IPS-NIHi11 (cell line): ENCODE measurements at regions not wholly inside any gene's neighbourhood (a gene's known extent, or its start where the extent isn't known, plus 50 kb on each side); places are given as distances from the start of the nearest gene placed in this dataset.

Experiments used
- DNase-seq: peaks from one replicate; pipeline ENCODE4 v3.0.0; 2012; ENCODE audit warnings: mixed read lengths, low spot score

DNA sequence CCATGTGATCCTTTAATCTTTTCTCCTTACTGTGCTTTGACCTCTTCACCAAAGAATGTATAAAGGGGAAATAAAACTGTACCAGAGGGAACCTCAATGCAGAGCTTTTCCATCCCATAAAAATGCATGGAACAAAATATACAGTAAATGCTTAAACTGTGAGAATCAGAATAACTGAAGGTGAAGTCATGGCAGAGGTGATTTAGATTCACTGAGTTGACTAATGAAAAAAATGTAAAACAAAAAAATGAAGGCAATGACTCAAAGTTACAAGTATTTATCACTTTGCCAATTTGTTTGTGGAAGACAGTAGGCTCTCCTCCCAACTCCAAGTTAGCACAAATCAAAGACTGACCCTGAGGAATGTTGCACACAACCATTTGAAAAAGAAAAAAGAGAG is 1331.6 kb upstream of the SORCS1 start:
- DNase-seq = no peak

- no peak for DNase-seq
Measured at GRCh38 chr10:108490944-108491343, 1326.4 kb upstream of the SORCS1 start.

DNA sequence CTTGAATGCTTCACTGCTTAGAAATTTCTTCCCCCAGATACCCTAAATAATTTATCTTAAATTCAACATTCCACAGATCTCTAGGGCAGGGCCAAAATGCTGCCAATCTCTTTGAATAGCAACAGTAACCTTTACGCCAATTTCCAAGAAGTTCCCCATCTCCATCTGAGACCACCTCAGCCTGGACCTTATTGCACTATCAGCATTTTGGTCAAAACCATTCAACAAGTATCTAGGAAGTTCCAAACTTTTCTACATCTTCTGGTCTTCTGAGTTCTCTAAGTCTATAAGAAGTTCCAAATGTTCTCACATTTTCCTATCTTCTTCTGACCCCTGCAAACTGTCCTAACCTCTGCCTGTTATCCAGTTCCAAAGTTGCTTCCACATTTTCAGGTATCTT is 1306.9 kb upstream of the SORCS1 start:
- no peak for DNase-seq

DNA sequence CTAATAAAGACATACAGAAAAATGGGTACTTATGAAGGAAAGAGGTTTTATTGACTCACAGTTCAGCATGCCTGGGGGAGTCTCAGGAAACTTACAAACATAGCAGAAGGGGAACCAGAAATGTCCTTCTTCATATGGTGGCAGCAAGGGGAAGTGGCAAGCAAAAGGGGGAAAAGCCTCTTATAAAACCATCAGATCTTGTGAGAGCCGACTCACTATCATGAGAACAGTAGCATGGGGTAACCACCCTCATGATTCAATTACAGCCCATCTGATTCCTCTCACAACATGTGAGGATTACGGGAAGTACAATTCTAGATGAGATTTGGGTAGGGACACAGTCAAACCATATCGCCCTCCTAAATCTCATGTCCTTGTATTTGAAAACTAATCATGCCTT is 1305.4 kb upstream of the SORCS1 start:
- no peak for DNase-seq

DNA sequence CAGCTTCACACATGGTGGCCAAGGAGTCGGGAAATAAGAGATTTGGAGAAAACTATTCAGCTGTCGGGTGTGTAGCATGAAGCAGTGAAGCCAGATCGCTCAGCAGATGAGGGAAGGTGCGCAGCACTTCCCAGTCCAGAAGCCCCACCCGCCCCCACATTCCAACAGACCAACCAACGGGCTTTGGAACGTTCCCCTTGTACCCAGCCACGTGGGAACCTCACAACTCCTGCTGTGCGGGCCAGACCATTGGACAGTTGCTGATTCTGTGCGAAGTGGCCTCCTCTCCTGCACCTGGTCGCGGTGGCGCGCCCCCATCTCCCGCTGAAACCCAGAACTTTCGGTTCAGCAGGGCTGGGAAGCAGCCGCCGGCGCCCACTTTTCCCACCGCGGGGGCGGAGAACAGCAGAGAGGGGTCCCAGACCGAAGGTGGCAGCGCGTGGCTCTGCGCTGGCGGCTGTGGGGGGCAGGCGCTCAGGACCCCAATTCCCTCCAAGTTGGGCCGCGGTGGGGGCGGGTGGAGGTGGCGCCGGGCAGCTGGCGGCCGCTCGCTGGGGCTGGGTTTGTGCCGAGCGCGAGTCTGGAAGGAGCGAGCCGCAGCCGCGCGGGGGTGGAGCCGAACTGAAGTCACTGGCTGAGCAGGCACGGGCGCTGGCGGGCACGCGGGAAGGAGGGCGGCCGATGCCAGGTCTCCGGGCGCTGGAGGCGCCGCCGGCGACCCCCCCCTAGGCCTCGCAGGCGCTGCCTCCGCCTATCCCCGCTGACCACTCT is 1301.5 kb upstream of the SORCS1 start:
- DNase-seq = peak; percentile 64

GRCh38 chr10:108462005-108462404 is 1297.5 kb upstream of the SORCS1 start:
- no peak for DNase-seq

DNA sequence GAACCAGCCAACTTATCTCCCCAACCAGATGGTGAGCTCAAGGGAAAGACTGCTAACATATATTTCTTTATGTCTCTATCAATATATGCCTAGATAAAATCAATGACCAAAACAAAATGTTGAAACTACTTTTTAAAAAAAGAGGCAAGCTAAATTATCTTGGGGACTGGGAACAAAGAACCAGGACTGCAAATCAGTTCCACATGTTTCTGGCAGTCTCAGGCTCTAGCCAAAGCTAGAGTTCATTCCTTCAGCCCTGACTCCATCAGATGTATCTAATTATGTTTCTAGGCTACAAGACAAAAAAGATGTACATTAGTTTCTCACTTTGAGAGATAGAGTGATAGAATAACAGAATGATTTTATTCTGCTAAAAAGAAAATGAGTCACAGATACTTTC is 1290.3 kb upstream of the SORCS1 start:
- DNase-seq = no peak

GRCh38 chr10:108454224-108454623 is 1289.7 kb upstream of the SORCS1 start:
- DNase-seq = no peak

GRCh38 chr10:108453166-108453565 is 1288.7 kb upstream of the SORCS1 start:
- DNase-seq = no peak

GRCh38 chr10:108452533-108452932 is 1288.0 kb upstream of the SORCS1 start:
- DNase-seq = no peak

GRCh38 chr10:108450280-108450679 is 1285.8 kb upstream of the SORCS1 start:
- no peak for DNase-seq

GRCh38 chr10:108445746-108446145 is 1281.2 kb upstream of the SORCS1 start:
- no peak for DNase-seq

- DNase-seq = no peak
Measured at GRCh38 chr10:108443636-108444035, 1279.1 kb upstream of the SORCS1 start.

DNA sequence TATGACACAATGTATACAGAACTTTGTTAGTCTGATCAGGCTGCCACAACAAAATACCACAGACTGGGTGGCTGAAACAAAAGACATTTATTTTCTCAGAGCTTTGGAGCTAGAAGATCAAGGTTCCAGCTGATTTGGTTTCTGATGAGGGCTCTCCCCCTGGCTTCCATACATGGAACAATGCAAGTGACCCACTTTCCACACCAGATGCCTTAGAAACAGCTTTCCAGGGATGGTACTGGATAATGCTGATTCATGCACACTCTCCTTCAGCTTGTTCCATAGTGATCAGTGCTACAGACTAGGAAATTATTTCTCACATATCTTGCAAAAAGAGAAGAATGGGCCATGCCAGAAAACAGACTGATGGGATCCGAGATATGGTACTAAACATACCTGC is 1274.9 kb upstream of the SORCS1 start:
- DNase-seq = no peak

- DNase-seq = no peak
Measured at GRCh38 chr10:108436096-108436495, 1271.6 kb upstream of the SORCS1 start.

DNA sequence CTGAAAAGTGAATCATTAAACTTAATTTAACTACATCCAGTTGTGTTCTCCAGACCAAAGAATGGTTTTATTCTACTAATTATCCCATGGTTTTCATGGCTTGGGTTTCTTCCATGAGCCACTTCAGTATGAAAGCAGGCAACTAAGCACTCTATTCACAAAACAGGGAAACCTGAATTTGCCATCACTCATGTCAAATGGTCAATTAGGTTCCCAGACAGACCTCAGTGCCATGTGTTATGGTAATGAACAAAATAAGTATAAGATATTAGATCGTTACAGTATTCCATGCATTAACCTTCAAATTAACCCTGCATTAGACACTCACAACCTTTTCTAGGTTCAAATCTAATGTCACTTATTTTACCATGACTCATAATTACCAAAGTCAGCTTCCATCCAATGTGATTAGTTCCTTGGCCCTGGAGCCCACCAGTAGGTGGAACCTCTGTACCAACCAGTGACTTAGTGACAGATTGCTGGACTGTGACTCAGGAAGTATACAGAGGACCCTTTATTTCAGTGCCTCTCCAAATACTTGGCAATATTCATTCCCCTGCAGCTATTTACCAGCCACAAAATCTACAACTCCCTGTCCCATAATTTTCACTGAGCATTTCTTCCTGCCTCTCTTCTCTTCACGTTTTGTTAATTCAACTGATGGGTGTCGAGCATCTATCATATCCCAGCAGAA is 1270.2 kb upstream of the SORCS1 start:
- no peak for DNase-seq

GRCh38 chr10:108427146-108427545 is 1262.6 kb upstream of the SORCS1 start:
- no peak for DNase-seq

DNA sequence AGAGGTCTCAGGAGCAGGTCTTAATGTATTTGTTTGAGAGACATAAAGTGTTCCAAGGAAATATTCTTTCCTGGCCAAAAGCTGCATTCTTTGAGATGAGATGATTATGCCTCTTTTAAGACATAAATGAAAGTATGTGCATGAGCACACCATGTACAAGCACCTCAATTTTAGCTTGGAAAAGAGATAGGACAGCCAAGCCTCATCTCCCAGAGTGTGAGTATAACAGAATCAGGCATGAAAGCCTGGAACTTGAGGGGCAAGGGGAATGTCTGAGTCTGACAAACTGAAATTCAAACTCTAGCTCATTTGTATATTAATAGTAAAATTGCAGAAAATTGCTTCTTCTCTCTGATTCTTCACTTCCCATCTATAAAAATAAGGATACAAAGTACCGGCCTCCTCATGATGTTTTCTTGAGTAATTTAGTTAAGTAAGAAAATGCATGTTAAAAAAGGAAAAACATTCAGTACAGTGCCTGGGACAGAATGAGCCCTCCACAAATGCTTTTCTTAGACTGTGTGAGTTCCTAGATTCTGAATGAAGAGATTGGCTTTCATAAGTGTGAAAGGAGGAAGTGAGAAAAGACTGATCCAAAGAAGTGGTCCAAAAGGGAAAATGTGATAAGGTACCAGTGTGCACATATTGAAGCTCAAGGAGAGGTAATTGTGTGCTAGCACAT is 1260.9 kb upstream of the SORCS1 start:
- DNase-seq = no peak

GRCh38 chr10:108424656-108425055 is 1260.2 kb upstream of the SORCS1 start:
- no peak for DNase-seq

DNA sequence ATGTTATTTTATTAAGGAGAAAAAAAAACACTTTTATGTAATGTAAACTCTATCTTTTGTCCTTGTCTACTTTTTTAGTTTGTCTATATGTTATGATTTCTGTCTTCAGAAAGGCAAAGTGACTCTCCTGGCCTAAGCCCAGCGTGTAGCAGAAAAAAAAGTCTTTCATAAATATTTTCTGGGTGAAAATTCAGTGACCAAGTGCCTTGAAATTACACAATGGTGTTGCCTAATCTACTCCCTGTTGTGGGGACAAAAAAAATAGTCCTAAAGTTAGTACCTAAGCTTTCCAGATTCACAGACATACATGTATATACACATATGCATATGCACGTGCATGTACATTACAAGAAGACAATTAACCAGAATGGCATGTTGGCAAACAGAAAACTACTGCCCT is 1257.8 kb upstream of the SORCS1 start:
- DNase-seq = no peak

DNA sequence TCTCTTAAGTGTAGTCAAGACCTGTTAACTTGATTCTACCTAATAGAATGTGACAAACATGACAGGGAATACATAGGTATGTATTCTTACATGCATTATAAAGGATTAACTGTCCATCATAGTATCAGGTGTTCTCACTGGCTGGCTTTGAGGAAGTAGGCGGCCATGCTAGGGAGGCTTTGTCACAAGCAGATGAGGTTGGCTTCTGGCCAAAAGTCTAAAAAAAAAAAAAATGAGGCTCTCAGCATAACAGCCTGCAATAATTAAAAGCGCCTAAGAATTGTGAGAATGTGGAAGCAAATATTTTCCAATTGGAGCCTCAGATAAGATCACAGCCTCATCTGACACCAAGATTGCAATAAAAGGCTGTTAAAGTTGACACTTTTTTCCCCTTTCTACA is 1256.8 kb upstream of the SORCS1 start:
- DNase-seq = no peak

DNA sequence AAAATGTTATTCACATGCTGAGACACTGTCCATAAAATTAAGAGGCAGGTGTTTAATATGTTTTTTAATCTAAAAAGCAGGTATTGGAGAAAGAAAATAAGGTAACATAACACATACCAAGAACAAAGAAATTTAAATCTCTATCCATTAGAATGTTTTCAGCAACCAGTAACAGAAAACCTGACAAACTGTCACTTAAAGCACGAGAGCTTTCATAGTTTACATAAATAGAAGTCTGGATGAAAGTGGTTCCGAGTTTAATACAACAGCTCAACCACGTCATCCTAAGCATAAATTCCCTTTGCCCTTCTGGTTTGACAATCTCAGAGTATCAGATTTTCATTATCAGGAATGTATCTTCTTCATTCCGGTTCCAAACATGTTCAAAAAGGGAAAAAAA is 1249.4 kb upstream of the SORCS1 start:
- no peak for DNase-seq

DNA sequence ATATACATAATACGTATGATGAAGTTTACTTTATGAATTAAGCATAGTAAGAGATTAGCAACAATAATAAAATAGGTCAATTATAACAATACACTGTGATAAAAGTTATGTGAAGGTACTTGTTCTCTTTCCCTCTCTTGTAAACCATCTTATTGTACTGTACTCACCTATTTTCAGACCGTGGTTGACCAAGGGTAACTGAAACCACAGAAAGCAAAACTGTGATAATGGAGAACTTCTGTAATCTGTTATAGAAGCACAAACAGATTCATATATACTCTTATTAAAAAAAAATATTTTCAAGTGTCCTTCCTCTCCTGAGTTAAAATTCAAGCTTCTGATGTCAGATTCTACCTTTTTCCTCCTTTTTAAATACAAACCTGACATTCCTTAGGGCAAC is 1247.8 kb upstream of the SORCS1 start:
- no peak for DNase-seq
